Common myeloid progenitor, CD34-positive (primary cell): ENCODE measurements at regions not wholly inside any gene's neighbourhood (a gene's known extent, or its start where the extent isn't known, plus 50 kb on each side); places are given as distances from the start of the nearest gene placed in this dataset.
"Not testable (repeated sequence)": the region's sequence is repeated elsewhere in the genome, so short reads cannot be mapped to it uniquely, and the experiment has no call there.

ENCODE experiments used
- CTCF ChIA-PET: fragments of 350-600 bp; sonication (Branson Sonifier 250); formaldehyde crosslinking; loops from one replicate; lab custom pipeline; 2021; ENCODE audit warnings: antibody characterized with exemption; lab: Charles Lee
- POLR2A ChIA-PET: fragments of 350-600 bp; sonication (Branson Sonifier 250); formaldehyde crosslinking; loops from one replicate; lab custom pipeline; 2021; ENCODE audit warnings: antibody characterized with exemption; lab: Charles Lee
- DNase-seq, 3 donors: peaks; one replicate each; pipeline versions ENCODE4 v3.0.0 to v3.0.0-alpha.2; 2013
- H3K27ac ChIP-seq, 2 experiments: 1 replicate in 1 of 2; 2 replicates in 1 of 2; pipeline ENCODE4 v1.7.0; 2013; ENCODE audit warnings: inconsistent platforms in 2 of 2, low read length in 2 of 2, mild to moderate bottlenecking in 2 of 2, low read depth in 1 of 2, moderate library complexity in 1 of 2; ENCODE audit not compliant: severe bottlenecking in 2 of 2, insufficient read depth in 1 of 2, poor library complexity in 1 of 2
- H3K27me3 ChIP-seq, 5 experiments: replicated peaks in 2 of 5; 1 replicate in 3 of 5; 2 replicates in 2 of 5; pipeline versions ENCODE4 v1.6.1 to v1.7.0; 2013; ENCODE audit warnings: low read length in 4 of 5, mild to moderate bottlenecking in 2 of 5, moderate library complexity in 2 of 5, inconsistent platforms in 1 of 5; ENCODE audit not compliant: insufficient read depth in 5 of 5, control insufficient read depth in 4 of 5
- H3K36me3 ChIP-seq, 4 experiments: 1 replicate in 2 of 4; 2 replicates in 2 of 4; pipeline versions ENCODE4 v1.6.1 to v1.7.0; 2013; ENCODE audit warnings: low read length in 3 of 4, control low read depth in 1 of 4, mild to moderate bottlenecking in 1 of 4; ENCODE audit not compliant: control insufficient read depth in 4 of 4, insufficient read depth in 4 of 4
- H3K4me1 ChIP-seq, 4 experiments: 1 replicate in 3 of 4; 2 replicates in 1 of 4; pipeline versions ENCODE4 v1.6.1 to v1.7.1; 2013; ENCODE audit warnings: low read length in 3 of 4, mild to moderate bottlenecking in 3 of 4, control low read depth in 1 of 4, inconsistent platforms in 1 of 4, moderate library complexity in 1 of 4; ENCODE audit not compliant: control insufficient read depth in 4 of 4, insufficient read depth in 4 of 4; ENCODE audit errors: control extremely low read depth in 1 of 4
- H3K4me3 ChIP-seq, 7 experiments: 1 replicate in 4 of 7; 2 replicates in 3 of 7; pipeline versions ENCODE4 v1.5.1 to v1.7.0; 2013; ENCODE audit warnings: mild to moderate bottlenecking in 7 of 7, low read length in 6 of 7, moderate library complexity in 6 of 7, inconsistent platforms in 2 of 7, low read depth in 2 of 7, control low read depth in 1 of 7; ENCODE audit not compliant: insufficient read depth in 4 of 7, control insufficient read depth in 1 of 7; ENCODE audit errors: extremely low read depth in 1 of 7
- H3K9me3 ChIP-seq, 5 experiments: 1 replicate in 4 of 5; 2 replicates in 1 of 5; pipeline versions ENCODE4 v1.6.1 to v1.7.1; 2013; ENCODE audit warnings: low read length in 4 of 5, mild to moderate bottlenecking in 2 of 5, inconsistent platforms in 1 of 5, low read depth in 1 of 5, moderate library complexity in 1 of 5; ENCODE audit not compliant: control insufficient read depth in 4 of 5, insufficient read depth in 2 of 5; ENCODE audit errors: control extremely low read depth in 1 of 5
- WGBS: methylation state at CpG from one replicate; pipeline ENCODE4 v1.1.5; 2013; ENCODE audit not compliant: insufficient coverage; 5-methylcytosine and 5-hydroxymethylcytosine counted together

DNA sequence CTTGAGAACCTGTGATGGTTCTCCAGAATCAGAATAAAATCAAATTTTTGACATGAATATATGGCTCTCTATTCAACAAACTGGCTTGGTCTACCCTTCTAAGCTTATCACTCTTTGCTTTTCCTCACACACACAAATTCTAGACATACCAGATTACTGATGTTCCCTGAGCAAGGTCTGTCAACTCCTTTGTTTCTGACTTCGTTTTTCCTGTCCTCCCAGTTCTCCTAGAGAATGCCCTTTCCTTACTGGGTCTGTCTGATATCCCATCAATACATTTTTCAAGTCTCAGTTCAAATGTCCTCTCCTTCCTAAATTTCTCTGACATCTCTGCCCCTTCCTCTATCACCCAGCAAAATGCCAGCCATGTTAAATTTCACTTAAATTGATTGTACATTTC, 202.1 kb upstream of the IGFBP7 start:
- CTCF ChIA-PET = no interaction called here
- DNase-seq = no peak
- Histone ChIP-seq H3K27me3 (peaks cover 0 to 2% (median 0%) of the 10 kb centered on the region in 5 experiments), H3K36me3 (no peaks in the 10 kb centered on the region), H3K27ac (no peak overlapping the region), H3K9me3 (no peaks in the 10 kb centered on the region), H3K4me3 (no peak overlapping the region), H3K4me1 (no peaks in the 10 kb centered on the region)
- WGBS = 80% methylated on average over 1 of the region's 1 CpG
- POLR2A ChIA-PET = no interaction called here

DNA sequence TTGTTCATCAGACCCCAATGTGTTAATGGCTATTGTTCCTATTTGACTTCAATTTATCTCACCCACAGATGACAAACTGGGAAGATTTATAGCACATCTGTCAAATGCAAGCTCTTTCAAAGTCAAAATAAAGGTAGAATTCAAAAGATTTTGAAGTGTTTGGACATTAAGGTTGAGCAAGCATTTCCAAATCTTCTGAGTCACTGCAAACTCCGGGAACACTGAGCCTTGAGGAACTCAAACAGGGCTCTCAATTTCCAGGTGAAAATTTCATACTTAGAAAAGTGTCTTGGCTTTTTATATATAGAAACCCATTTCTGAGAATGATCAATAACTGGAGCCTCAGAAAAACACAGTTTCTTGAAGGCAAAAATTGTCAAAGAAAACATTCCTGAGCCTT, 199.5 kb upstream of the IGFBP7 start:
- Histone ChIP-seq H3K27me3 (peaks cover 0 to 2% (median 0%) of the 10 kb centered on the region in 5 experiments), H3K9me3 (no peaks in the 10 kb centered on the region), H3K36me3 (no peaks in the 10 kb centered on the region), H3K27ac (no peak overlapping the region), H3K4me1 (no peaks in the 10 kb centered on the region), H3K4me3 (no peak overlapping the region)
- ChIA-PET CTCF (no interaction called here), POLR2A (no interaction called here)
- no peak for DNase-seq
- WGBS = 80% methylated on average over 1 of the region's 1 CpG

DNA sequence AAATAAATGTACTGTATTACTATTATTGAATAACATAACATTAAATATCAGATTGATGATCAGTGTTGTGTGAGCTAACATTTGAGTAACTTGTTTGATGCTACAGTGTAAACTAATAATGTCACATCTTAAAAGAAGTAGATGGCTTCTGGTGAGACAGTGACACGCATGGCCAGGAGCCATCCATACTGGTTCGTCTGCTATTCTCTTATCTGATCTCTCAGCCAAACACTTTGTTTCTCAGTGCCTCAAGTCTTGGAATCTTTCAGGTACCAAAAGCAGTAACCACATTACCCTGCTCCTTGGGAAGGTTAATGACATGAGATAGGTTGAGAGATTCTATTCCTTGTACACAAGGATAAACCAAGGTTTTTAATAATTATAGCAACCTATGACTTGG, 198.1 kb upstream of the IGFBP7 start:
- Histone ChIP-seq H3K4me3 (no peak overlapping the region), H3K9me3 (no peaks in the 10 kb centered on the region), H3K36me3 (no peaks in the 10 kb centered on the region), H3K27ac (no peak overlapping the region), H3K27me3 (peaks cover 0 to 2% (median 0%) of the 10 kb centered on the region in 5 experiments), H3K4me1 (no peaks in the 10 kb centered on the region)
- 85% methylated on average over 2 of the region's 2 CpGs for WGBS
- ChIA-PET POLR2A (no interaction called here), CTCF (no interaction called here)
- no peak for DNase-seq

DNA sequence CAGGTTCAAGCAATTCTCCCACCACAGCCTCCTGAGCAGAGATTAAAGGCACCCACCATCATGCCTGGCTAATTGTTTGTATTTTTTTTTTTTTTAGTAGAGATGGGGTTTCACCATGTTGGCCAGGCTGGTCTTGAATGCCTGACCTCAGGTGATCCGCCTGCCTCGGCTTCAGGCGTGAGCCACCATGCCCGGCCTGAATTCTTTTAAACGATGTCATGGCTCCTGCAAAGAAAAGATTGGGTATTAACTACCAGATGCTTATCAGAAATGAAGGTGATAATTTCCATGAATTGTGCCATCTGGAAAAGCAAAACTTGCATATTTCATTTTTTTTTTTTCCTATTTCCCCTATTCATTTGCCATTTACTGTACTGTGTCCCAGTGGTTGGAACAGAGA, 195.7 kb upstream of the IGFBP7 start:
- POLR2A ChIA-PET = no interaction called here
- DNase-seq = no peak
- H3K27ac ChIP-seq = no peak overlapping the region
- H3K9me3 ChIP-seq = no peaks in the 10 kb centered on the region
- no peaks in the 10 kb centered on the region for H3K36me3 ChIP-seq
- WGBS = 97% methylated on average over 5 of the region's 5 CpGs
- CTCF ChIA-PET = no interaction called here
- H3K4me3 ChIP-seq = no peak overlapping the region
- H3K4me1 ChIP-seq = no peaks in the 10 kb centered on the region
- H3K27me3 ChIP-seq = no peaks in the 10 kb centered on the region

DNA sequence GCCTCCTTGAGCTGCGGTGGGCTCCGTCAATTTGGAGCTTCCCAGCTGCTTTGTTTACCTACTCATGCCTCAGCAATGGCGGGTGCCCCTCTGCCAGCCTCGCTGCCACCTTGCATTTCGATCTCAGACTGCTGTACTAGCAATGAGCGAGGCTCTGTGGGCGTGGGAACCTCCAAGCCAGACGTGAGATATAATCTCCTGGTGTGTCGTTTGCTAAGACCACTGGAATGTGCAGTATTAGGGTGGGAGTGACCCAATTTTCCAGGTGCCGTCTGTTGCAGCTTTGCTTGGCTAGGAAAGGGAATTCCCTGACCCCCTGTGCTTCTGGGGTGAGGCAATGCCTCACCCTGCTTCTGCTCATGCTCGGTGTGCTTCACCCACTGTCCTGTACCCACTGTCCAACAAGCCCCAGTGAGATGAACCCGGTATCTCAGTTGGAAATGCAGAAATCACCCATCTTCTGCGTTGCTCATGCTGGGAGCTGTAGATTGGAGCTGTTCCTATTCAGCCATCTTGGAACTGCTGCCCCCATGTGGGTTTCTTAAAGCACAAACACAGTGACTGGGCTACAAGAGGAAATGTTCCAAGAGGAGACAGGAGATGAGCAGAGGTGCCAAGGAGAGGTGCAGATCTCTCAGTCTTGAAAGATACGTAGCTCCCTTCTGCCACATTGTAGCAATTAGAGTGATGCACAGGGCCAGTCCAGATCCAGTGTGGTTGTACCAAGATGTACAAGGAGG, 193.0 kb upstream of the IGFBP7 start:
- Histone ChIP-seq H3K9me3 (peaks cover 0 to 9% (median 0%) of the 10 kb centered on the region in 5 experiments), H3K4me3 (no peak overlapping the region), H3K4me1 (no peaks in the 10 kb centered on the region), H3K27me3 (no peaks in the 10 kb centered on the region), H3K27ac (no peak overlapping the region), H3K36me3 (no peaks in the 10 kb centered on the region)
- peak in 1 of 3 donors; percentile 3 for DNase-seq
- CTCF ChIA-PET = no interaction called here
- POLR2A ChIA-PET = no interaction called here
- 90% methylated on average over 12 of the region's 14 CpGs for WGBS

DNA sequence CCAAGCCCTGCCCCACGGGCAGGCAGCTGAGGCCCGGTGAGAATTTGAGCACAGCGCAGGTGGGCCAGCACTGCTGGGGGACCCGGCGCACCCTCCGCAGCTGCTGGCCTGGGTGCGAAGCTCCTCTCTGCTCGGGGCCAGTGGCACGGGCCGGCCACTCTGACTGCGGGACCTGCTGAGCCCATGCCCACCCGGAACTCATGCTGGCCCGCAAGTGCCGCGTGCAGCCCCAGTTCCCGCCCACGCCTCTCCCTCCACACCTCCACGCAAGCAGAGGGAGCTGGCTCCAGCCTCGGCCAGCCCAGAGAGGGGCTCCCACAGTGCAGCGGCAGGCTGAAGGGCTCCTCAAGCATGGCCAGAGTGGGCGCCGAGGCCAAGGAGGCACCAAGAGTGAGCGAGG, 190.1 kb upstream of the IGFBP7 start:
- H3K4me3 ChIP-seq, DNase-seq, H3K27ac ChIP-seq, POLR2A ChIA-PET, H3K9me3 ChIP-seq, CTCF ChIA-PET, H3K36me3 ChIP-seq, H3K4me1 ChIP-seq, H3K27me3 ChIP-seq: not testable (repeated sequence)
- 96% methylated on average over 10 of the region's 23 CpGs for WGBS

DNA sequence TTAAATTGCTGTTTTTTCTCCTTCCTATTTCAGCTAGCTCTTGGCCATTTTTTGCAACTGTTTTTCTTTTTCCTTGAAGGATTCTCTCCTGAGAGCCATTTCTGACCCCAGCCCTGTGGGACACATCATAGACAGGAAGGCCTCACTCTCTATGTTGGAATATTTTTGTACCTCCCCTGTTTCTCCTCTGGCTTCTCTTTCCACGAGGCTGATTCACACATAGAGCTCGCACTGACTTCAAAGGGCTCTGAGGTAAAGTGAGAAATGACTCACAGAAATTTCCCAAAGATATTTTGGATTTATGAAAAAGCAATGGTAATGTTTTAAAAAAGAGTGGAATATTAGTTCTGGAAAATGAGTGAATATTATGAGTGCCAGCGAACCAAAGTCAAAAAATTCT, 181.7 kb upstream of the IGFBP7 start:
- POLR2A ChIA-PET = interaction anchor here (0.7 kb wide), 1 partner anchor 144 kb away, joined by 3 read pairs; no protein-coding TSS in a partner anchor
- no peaks in the 10 kb centered on the region for H3K36me3 ChIP-seq
- CTCF ChIA-PET = no interaction called here
- no peak for DNase-seq
- H3K4me1 ChIP-seq = no peaks in the 10 kb centered on the region
- H3K4me3 ChIP-seq = no peak overlapping the region
- no peaks in the 10 kb centered on the region for H3K9me3 ChIP-seq
- WGBS = no CpG with 5 or more reads among the region's 3 CpGs
- no peak overlapping the region for H3K27ac ChIP-seq
- H3K27me3 ChIP-seq = peaks cover 0 to 8% (median 1%) of the 10 kb centered on the region in 5 experiments
